Left cardiac atrium (tissue), 4 donors: ENCODE measurements at regions not wholly inside any gene's neighbourhood (a gene's known extent, or its start where the extent isn't known, plus 50 kb on each side); places are given as distances from the start of the nearest gene placed in this dataset.
"Not testable (repeated sequence)": the region's sequence is repeated elsewhere in the genome, so short reads cannot be mapped to it uniquely, and the experiment has no call there.

ENCODE experiments used
- ATAC-seq, 2 donors: fragments of 200-7000 bp; cut with Tn5 transposase; one replicate each; pipeline ENCODE4 v1.9.1; 2020; ENCODE audit warnings: mild to moderate bottlenecking in 2 of 2, moderate library complexity in 2 of 2
- DNase-seq: peaks from one replicate; pipeline ENCODE4 v3.0.0-alpha.2; 2020
- intact Hi-C, 2 donors: fragments of 100-400 bp; cut with DNase I; formaldehyde crosslinking; loops; one replicate each; pipeline versions ENCODE4 v1.14.1 to v1.15.1; 2022 to 2023
- donor health status: DM: no; HTN: yes; CAD: no.
- donor health status: DM: no; HTN: yes; CAD: no; lungs with severe emphysema.
- donor health status: DM: yes; HTN: yes; CAD: no.
- donor health status: Dilated cardiomyopathy.

DNA sequence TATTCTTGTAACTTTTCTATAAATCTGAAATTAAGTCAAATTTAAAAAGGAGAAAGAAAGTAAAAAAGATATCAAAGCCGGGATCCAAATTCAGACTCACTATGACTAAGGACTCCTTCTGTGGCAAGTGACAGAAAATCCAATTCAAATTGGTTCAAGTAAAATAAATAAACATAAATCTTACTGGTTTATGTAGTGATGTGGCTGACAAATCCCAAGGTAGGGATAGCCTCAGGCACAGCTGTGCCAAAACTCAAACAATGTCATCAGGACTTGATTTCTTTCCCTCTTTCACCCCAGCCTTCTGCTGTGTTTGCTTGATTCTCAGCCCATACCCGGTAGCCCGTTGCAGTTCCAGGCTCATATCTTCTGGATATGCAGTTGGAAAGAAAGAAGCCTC is 284.6 kb downstream of the SP3 start:
- no peak for DNase-seq
- no peak for ATAC-seq
- intact Hi-C loops: no loop called here

DNA sequence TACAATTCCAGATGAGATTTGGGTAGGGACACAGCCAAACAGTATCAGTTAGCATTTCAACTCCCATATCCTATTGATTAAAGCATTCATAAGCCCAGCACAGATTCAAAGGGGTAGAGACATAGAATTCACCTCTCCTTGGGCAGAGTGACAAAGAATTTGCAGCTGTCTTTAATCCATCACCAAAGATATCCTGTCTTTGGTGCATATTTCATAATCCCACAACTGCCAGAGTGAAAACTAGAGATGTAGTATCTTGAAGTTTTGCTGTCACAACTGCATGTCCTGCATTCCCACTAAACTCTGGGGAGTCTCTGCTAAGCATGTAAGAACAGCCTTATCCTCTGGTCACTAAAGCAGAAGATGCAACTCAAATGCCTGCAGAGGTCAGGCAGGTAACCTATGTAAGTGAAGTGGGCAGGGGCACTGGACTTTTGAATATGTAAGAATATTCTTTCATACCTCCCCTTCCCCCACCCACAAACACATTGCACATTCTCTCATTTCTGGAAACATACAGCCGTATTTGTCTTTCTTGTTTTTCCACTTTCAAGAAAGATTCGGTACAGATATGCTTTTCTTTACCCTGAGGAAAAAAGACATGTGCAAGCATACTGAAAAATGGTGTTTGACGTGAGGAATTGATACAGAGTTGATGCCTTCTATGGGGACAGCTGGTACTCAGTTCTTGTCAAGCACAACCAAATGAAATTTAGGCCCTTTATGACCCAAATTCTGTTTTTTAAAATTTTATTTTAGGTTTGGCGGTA is 283.1 kb downstream of the SP3 start:
- no peak for ATAC-seq
- intact Hi-C loops: no loop called here
- DNase-seq: no peak

DNA sequence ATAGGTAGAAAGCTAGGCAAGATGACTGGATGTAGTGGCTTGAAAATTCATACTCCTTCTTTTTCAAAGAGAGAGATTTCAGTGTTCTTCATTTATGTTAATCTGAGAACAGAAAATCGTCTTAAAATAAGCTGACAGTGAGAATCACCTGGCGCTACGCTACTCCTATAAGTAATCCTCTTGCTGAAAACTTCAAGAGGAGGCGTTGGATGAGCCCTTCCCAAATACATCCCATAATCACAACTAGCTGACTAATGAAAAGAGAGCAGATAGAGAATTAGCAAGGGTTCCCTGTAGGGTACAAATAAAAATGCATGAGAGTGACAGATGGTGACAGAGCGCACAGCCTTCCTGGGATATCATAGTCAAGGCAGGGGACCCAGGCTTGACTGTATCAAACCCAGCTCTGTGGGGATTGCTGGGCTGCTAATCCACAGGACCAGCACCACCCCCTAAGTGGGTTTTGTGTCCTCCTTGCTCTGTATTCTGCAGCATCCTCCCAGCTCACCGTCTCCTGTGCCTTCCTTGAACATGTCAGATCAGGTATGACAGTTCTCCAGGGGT is 280.2 kb downstream of the SP3 start:
- intact Hi-C loops: no loop called here
- DNase-seq (no peak), ATAC-seq (no peak)

DNA sequence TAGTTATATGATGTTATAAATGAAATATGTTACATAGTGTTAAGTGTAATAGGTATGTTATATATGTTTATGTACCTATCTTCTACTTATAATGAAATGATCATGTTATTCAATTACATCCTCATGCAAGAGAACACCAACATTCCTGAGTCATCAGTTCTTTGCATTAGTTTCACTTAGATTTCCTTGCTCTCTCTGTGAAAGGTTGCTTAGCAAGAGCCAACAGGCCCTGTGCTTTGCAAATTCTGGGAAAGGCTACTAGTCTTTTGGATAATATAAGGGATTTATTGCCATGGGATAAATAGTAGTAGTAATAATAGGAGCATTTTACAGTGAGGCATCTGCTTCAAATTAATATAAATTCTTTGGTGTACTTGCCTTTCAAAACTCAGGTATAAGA is 274.8 kb downstream of the SP3 start:
- no peak for DNase-seq
- intact Hi-C loops: no loop called here
- no peak for ATAC-seq

DNA sequence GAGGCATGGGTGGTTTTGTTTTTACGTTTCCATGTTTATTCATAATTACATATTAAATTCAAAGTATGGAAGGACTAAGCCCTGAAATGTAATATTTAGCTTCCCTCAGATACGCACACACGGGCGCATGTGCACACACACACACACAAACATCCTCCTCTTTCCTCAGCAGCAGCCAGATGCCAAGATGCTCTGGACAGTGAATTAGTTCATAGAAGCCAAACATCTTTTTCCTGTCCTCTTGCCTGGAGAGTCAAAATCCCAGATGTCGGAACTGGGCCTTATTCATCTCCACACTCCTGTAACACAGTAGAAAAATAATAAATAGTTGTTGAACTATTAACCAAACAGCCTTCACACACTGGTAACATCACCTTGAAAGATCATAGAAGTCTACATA is 273.1 kb downstream of the SP3 start:
- no peak for ATAC-seq
- intact Hi-C loops: no loop called here
- no peak for DNase-seq

DNA sequence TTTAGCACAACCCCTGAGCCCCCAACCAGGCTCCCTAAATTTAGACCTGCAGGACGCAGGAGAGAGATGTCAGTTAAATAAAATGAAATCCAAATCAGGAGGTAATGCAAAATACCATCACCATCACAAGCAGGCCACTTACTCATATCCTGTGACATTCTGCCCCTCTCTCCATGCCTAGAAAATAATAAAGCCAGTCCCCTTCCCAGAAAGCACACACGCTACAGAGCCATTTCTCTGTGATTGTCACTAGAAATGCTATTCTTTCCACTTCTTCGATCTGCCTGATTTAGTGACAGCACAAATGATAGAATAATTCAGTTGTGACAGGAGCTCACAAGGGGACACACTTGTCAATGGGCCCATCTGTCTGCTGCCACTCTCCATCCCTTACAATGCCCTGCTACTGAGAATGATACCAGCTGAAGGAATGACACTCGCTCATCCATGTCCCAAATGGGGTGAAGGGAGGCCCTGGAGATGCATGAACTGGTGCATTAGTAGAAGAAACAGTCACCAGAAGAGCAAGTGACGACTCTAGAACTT is 272.1 kb downstream of the SP3 start:
- ATAC-seq: no peak
- intact Hi-C loops: no loop called here
- no peak for DNase-seq

DNA sequence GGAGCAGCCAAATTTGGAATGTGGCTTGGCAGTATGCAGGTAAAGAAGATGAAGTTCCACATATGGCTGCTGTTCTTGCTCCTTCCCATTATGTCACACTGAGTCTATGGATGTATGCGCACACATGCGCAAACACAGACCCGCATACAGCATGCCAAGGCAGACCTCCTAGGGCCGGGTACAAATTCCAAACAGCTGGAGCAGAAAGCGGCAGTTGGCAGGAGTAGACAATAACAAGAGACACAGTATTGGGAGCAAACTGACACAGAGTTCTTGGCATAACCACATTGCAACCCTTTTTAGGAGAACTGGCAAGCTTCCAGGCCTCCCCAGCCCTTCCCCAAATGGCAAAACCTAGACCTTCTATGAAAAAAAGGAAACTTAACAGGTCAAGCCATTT is 268.9 kb downstream of the SP3 start:
- no peak for ATAC-seq
- intact Hi-C loops: no loop called here
- DNase-seq: no peak

DNA sequence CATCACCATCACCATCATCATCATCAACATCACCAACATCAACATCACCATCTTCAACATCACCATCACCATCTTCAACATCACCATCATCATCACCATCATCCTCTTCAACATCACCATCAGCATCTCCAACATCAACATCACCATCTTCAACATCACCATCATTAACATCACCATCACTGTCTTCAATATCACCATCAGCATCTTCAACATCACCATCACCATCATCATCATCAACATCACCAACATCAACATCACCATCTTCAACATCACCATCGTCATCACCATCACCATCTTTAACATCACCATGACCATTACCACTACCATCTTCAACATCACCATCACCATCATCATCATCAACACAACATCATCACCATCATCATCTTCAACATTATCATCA is 267.2 kb downstream of the SP3 start:
- intact Hi-C loops: no loop called here
- no peak for ATAC-seq
- no peak for DNase-seq

DNA sequence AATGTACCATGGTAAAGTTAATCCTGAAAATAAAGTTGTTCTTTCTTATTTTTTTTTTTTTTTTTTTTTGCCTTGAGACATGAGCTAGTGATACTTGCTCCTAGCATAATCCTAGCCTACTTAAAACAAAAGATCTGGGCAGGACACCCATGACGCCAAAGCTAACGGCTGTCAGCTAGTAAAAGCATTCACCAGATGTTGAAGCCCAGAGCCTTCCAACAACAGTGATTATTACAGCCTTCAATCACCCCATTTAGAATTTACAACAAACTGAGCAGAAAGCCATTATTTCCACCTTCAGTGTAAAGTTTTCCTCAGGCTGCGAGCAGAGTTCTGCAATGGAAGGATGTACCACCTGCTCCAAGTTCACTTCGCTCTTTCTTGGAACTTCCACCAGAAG is 259.5 kb downstream of the SP3 start:
- ATAC-seq (no peak), DNase-seq (no peak)
- intact Hi-C loops: no loop called here

DNA sequence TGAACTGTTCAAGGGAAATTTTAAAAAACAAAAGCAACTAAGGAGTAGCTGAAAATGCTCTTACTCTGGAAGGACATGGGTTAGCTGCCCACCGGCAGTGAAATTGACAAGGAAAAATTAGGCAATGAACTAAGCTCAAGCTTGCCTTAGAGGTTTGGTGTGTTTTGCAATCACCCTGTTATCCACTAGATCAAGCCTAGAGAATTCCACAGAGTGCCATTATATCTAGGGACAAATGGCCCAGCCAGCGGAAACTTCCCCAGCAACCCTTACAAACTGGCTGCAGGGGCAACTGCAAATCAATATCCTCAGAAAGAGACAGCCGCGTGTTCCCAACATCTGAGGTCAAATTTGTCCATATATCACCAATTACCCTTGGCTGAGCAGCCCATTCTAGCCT is 258.2 kb downstream of the SP3 start:
- no peak for DNase-seq
- no peak for ATAC-seq
- intact Hi-C loops: no loop called here

DNA sequence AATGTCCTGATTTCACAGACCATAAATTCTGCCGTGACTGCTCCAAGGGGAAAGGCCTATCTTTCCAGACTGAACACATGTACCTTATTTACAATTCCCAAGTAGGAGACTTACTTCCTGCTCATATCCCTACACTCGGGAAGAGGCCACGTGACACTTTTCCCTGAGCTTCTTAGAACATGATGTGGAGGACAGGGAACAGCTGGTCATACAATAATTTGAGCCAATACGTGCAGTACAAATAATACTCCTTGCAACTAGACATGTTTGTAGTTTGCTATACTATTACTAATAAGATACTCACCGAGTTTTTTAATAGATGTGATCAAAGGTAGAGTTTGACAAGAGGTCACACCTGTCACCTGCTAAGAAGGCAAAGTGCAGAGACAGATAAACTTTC is 256.4 kb downstream of the SP3 start:
- no peak for DNase-seq
- ATAC-seq: peak in 1 of 2 donors; percentile 54
- intact Hi-C loops: no loop called here

DNA sequence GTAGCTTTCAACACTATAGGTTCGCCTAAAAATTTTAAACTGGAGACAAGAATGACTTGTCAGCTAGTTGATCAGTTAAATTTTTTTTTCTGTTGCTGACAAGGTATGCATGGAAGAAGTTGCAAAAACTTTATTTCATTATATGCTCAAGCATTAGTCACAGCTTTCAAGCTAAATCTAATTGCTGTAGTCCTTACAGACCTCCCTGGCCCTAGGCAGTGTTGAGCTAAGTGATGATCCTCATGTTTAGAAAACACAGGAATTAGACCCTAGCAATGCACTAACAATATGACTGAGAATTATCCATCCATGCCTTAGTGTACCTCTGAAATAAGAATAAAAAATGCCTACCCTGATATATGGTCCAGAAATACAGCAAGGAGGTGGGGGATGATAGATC is 253.4 kb downstream of the SP3 start:
- intact Hi-C loops: no loop called here
- no peak for DNase-seq
- no peak for ATAC-seq

DNA sequence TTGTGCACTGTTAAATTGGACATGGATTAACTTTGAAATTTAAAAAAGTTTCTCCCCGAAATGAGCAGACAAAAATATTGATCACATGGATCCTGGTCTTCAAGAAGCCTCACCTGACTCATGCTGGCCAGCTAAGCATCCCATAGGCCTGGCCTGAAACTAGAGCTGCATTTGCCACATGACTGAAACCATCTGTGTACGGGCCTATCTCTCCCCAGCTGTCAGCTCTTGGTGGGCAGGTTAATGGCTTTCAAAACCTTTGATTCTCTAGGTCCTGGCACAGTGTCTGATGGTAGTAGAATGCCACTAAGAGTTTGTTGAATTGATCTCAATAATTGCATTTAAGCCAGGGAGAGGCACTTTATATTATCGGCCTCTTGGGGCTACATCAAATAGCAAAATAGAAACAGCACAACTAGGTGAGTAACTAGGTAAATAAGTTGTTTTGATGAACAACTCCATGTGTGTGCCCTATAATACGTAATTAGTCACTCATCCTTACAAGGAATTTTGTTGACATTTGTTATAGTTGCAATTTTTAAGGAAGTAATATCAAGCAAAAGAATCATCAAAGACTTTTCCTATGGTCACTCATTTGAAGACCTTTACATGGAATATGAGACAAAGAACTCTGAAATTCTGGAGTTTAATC is 251.1 kb downstream of the SP3 start:
- no peak for DNase-seq
- intact Hi-C loops: no loop called here
- ATAC-seq: no peak

DNA sequence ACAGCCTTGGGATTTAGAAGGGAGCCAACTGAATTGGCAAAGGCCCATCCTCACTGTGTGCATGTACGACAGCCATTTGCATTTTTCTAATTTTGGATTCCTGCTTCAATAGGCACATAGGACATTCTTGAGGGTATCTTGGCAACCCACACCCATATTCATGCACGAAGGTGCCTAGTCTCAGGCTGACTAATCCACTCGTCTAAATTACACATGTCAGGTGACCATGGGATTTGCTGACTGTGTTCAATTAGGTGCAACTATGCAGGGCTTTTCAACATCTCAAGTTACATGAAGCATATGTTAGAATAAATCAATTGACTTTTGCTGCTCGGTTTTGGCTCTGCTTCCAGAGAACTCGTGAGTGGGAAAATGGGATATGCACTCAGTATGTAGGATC is 249.7 kb downstream of the SP3 start:
- intact Hi-C loops: no loop called here
- no peak for DNase-seq

DNA sequence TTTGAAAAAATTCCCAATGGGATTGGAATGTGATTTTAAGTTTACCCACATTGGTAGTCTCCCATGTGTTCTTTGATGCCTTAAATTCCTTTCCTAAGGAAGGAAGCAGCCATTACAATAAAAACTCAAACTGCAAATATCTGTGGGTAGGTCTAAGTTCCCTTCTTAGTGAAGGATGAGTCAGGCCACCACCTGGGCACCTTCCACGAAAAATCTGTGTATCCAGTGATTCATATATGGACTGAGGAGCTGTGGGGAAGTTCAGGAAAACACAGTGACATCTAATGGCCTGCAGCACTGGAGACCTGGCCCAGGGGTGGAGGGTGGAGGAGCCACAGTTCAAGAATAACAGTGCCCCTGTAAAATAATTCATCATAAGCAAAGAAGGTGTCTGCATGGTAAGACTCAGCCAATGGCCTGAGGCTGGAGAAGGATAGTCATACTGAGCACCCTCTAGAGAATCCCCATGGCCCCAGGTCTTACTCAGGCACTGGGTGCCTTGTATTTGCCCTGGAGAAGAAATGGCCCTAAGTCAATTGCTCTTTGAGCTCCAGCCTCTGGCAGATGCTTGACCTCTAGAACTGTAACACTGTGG is 248.6 kb downstream of the SP3 start:
- no peak for DNase-seq
- ATAC-seq: no peak
- intact Hi-C loops: no loop called here

More for the DNA sequence above, 249.7 kb downstream of the SP3 start:
- ATAC-seq: no peak

DNA sequence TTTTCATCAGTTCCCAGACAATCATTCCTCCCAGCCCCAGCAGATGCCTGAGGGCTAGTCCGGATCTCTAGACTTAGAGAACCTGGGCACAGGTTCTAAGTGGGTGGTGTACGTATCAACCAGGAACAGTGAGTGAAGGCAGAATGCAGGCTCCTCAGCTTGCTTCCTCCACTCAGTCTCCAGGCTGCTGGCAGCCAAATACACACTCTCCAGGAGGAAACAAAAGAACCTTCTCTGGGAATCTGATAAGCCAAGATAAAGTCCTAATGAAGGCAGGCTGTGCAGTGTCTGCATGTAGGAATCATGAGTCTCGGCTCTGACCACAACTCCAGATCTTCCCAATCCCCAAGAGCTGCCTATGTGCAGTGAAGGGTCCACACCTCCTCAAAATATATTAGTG is 245.7 kb downstream of the SP3 start:
- intact Hi-C loops: no loop called here
- no peak for DNase-seq
- no peak for ATAC-seq

DNA sequence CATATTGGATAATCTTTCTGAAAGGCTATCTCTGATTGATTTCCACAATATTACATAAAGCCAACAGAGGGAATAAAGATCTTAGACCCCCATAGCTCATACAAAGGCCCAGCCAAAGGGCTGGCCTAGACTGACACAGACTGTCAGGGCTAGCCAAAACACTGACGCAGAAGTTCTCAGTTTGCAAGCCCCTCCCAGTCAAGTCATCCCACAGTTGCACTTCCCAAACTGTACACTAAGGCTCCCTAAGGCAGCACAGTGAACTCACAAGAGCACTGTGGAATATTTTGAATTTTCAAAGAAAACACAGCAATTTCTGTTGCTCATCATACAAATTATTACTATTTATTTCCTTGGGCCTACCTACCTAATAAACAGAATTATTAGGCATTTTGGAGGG is 244.9 kb downstream of the SP3 start:
- DNase-seq (no peak), ATAC-seq (peak in 1 of 2 donors; percentile 72)
- intact Hi-C loops: no loop called here

DNA sequence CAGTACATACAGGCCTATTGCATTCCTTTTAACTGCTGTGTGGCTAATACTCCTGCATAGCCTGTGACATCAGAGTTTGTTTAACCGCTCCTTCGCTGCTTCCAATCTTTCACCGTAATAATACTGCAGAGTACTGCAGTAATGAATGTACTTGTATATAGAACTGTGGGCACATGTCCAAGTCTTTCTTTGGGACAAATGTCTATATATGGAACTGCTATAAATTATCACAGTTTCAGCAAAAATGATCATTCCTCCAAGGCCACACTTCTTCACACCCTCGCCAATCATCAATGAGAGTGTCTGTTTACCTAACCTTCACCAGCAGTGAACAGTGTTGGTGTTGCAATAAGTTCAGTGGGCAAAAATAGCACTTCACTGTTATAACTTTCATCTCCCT is 230.4 kb downstream of the SP3 start:
- intact Hi-C loops: no loop called here

DNA sequence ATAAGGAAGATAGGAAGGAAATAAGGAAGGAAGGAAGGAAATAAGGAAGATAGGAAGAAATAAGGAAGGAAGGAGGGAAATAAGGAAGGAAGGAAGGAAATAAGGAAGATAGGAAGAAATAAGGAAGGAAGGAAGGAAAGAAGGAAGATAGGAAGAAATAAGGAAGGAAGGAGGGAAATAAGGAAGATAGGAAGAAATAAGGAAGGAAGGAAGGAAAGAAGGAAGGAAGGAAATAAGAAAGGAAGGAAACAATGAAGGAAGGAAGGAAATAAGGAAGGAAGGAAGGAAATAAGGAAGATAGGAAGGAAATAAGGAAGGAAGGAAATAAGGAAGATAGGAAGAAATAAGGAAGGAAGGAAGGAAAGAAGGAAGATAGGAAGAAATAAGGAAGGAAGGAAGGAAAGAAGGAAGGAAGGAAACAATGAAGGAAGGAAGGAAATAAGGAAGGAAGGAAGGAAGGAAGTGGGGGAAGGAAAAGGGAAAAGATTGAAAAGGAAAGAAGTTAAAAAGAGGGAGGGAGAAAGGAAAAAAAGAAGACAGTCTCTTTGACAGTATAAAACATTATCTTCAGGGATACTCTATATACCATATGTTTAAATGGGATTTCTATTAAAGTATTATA is 227.1 kb downstream of the SP3 start:
- ATAC-seq, intact Hi-C loops, DNase-seq: not testable (repeated sequence)

More for the DNA sequence above, 230.4 kb downstream of the SP3 start:
- DNase-seq (no peak), ATAC-seq (no peak)

DNA sequence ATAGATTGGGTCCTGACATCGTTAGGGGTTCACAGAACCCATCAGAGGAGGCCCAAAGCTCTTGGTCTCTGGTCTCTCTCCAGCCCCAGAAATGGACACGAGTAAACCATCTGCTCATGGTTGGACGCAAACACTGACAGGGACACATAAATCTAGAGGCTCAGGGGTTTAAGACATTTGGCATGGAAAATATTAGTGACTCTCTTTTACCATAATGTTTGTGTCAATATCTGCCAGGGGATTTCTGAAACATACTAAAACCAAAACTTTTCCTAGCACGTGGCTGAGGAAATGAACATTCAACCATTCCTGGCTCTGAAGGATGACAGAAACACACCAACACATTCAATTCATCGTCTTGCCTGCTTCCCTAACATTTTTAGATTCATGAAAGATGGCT is 226.2 kb downstream of the SP3 start:
- no peak for DNase-seq
- ATAC-seq: no peak
- intact Hi-C loops: no loop called here
